Adrenal gland (tissue), 5 donors: ENCODE measurements at regions not wholly inside any gene's neighbourhood (a gene's known extent, or its start where the extent isn't known, plus 50 kb on each side); places are given as distances from the start of the nearest gene placed in this dataset.

ENCODE experiments used
- POLR2A ChIP-seq, 2 donors: fragments of 450-650 bp; IDR thresholded peaks; one replicate each; pipeline ENCODE4 v1.6.1; 2017; ENCODE audit warnings: antibody characterized with exemption in 2 of 2, mild to moderate bottlenecking in 2 of 2, moderate library complexity in 1 of 2
- TF ChIP-seq, protein P1 (sequence below), 6 experiments: fragments of 450-650 bp in 4 of 6; fragments of 200-600 bp in 2 of 6; sonication (generic) in 1 of 6; IDR thresholded peaks; 1 replicate in 5 of 6; 2 replicates in 1 of 6; pipeline versions ENCODE4 v1.5.1 to v1.8.0; 2016 to 2021; ENCODE audit warnings: antibody characterized with exemption in 6 of 6, mild to moderate bottlenecking in 2 of 6, moderate library complexity in 1 of 6
- donor health status: DM: no; HTN: no; CAD: no.

DNA sequence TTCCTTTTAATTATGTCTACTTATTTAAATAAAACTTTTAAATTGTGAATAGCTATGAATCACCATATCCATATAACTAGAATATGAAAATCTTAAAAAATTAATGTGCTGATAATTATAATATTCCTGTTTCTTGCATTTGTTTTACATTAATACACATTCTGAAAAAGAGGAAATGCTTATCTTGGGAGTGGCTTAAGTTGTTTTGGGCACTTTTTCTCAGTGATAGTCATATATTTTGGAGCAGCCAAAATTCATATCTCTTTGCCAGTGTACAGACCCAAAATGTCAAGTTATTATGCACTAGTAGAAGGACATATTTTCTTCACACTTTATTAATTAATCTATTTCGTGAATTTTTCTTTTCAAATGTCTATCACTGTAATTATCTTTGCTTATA is 838.5 kb downstream of the USP25 start:
- no peak for TF ChIP-seq POLR2A (IDR thresholded peaks at IDR 0.05)
- TF ChIP-seq, protein P1, sequence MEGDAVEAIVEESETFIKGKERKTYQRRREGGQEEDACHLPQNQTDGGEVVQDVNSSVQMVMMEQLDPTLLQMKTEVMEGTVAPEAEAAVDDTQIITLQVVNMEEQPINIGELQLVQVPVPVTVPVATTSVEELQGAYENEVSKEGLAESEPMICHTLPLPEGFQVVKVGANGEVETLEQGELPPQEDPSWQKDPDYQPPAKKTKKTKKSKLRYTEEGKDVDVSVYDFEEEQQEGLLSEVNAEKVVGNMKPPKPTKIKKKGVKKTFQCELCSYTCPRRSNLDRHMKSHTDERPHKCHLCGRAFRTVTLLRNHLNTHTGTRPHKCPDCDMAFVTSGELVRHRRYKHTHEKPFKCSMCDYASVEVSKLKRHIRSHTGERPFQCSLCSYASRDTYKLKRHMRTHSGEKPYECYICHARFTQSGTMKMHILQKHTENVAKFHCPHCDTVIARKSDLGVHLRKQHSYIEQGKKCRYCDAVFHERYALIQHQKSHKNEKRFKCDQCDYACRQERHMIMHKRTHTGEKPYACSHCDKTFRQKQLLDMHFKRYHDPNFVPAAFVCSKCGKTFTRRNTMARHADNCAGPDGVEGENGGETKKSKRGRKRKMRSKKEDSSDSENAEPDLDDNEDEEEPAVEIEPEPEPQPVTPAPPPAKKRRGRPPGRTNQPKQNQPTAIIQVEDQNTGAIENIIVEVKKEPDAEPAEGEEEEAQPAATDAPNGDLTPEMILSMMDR (IDR thresholded peaks at IDR 0.05): no peak
